GM19240 (cell line): ENCODE measurements at regions not wholly inside any gene's neighbourhood (a gene's known extent, or its start where the extent isn't known, plus 50 kb on each side); places are given as distances from the start of the nearest gene placed in this dataset.

Source experiments
- DNase-seq: peaks from one replicate; pipeline ENCODE4 v3.0.0; 2011; ENCODE audit warnings: low spot score; ENCODE audit not compliant: insufficient read length

DNA sequence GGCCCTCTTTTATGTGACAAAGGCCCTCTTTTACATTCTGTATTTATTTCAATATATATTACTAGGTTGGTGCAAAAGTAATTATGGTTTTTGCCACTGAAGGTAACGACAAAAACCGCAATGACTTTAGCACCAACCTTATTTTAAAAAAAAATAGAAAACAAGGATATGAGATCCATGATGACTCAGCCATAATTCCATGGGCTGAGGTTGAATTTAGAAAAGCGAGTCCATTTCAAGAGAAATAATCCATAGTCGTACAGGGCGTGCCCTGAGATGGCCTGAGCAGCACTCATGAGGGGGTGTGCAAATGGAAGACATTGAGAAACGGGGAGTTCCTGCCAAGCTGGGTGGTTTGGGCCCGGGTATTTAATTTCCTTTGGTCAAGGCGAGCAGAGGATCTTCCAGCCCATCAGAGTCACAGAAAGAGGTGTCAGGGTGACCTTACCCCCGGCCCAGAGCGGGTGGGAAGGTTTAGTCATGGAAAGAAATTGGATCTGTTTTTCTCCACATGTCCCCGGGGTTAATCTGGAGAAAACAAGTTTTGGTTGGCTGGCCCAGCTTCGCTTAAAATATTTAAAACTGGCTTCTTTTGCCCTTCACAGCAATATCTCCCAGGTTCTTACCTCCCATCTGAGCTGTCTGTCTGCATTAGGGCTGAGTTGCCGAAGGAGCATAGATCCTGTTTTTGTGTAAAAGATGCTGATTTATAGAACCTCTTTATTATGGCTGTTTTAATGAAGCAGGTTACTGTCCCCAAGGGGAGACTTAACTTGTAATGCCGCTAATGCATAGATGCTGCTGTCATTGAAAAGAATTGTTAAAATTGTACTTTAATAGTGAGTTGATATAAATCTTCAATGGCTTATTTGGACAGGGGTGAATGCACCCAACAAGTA, 255.6 kb downstream of the PREX1 start:
- DNase-seq, result no peak

- DNase-seq, result no peak
Observed at GRCh38 chr20:48569679-48570078, 258.1 kb downstream of the PREX1 start.

DNA sequence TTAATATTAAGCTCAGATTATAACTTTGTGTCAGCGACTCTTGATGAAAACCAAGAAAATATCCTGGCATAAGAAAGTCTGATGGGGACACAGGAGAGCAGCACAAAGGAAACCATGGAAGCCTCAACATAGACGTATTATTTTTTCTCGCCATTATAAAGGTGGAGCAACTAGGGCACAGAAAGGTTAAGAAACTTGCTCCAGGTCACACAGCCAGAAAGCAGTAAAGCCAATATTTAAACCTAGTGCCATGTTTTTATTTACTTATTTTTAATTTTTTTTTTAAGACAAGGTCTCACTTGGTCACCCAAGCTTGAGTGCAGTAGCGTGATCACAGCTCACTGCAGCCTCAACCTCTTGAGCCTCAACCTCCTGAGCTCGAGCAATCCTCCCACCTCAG, 259.3 kb downstream of the PREX1 start:
- no peak for DNase-seq

- no peak for DNase-seq
Observed at GRCh38 chr20:48567145-48567544, 260.7 kb downstream of the PREX1 start.

DNA sequence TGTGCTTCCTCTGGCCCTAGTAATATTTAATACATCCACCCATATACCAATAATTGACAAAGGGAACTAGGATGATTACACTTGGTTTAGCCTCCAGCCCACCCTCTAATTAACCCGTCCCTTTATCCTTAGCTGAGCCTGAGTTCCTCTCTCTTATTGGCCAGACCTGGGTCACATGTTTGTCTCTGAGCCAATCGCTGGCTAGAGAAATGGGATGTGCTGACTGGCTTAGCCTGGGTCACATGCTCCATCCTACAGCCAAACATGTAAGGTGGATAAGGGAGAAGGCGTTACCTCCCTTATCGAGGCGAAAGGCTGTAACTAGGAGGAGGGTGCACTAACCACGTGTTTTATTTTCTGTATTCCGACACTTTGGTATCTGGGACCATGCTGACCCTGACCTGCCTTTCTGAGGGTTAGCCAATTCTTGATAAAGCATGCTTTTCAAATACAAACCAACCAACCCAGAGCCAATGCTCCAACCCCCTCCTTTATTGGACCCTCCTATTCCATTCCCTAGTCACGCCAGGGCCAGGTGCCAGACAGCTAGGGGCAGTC, 262.7 kb downstream of the PREX1 start:
- no peak for DNase-seq

DNA sequence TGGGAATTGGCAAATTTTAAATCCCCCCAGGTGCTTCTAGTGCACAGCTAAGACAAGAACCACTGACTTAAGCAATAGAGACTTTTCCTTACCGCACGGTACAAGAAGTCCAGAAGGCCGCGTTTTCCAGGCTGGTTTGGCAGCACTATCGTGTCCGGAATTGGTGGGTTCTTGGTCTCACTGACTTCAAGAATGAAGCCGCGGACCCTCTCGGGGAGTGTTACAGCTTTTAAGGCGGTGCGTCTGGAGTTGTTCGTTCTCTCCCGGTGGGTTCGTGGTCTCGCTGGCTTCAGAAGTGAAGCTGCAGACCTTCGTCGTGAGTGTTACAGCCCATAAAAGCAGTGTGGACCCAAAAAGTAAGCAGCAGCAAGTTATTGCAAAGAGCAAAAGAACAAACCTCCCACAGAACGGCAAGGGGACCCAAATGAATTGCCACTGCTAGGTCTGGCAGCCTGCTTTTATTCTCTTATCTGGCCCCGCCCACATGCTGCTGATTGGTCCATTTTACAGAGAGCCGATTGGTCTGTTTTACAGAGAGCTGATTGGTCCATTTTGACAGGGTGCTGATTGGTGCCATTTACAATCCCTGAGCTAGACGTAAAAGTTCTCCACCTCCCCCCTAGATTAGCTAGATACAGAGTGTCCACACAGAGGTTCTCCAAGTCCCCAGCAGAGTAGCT, 264.5 kb downstream of the PREX1 start:
- no peak for DNase-seq

GRCh38 chr20:48562586-48563116, 265.1 kb downstream of the PREX1 start:
- no peak for DNase-seq

DNA sequence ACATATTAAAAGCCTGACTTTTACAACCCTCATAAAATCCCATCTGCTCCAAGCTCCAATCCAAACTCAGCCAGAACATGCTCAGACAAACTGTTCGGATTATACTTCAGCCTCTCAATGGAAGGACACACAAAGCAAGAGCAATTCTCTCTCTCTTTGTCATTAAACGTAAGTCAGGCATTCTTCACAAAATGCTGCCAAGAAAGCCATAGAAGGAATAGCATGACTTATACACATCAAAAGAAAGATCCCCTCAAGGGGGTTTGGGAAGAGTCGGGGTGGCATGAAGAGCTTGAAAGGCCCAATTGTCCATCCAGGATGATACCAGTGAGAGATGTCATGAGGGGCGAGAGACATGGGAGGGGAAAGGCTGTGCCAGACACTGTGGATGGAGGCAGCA, 268.9 kb downstream of the PREX1 start:
- no peak for DNase-seq

DNA sequence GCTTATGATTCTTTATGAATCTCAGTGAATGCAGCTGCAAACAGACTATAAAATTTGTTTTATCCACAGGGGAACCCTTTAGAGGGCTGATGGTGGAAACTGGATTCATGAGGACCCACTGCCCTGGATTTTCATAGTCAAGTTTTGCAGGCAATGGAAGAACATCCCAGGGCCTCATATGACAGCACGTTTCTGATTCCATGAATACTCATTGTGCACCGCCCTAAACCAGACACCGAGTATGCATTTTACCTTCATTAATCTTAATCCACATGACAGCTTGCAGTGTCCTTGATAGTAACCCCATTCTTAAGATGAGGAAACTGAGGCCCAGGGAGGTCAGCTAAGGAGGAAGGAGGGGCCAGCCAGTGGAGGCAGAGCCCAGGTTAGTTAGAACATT, 270.4 kb downstream of the PREX1 start:
- no peak for DNase-seq

DNA sequence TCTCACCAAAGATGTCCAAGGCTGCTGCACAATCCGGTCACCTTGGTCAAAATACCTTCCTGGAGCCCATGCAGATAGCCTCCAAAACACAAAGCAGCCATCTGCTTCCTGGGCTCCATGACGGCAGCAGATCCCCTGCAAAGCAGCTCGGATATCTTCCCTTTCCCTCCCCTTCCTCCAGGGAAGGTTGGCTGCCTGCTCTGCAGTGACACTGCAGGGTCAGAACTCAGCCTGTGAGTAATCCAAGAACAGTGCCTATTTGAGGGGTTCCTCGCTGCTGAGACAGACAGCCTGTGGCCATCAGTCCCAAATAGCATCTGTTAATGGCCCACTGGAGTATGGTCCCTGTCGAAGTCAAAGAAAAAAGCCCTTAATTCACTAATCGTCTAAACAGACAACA, 270.8 kb downstream of the PREX1 start:
- DNase-seq, result no peak

GRCh38 chr20:48552550-48552949, 275.2 kb downstream of the PREX1 start:
- no peak for DNase-seq

DNA sequence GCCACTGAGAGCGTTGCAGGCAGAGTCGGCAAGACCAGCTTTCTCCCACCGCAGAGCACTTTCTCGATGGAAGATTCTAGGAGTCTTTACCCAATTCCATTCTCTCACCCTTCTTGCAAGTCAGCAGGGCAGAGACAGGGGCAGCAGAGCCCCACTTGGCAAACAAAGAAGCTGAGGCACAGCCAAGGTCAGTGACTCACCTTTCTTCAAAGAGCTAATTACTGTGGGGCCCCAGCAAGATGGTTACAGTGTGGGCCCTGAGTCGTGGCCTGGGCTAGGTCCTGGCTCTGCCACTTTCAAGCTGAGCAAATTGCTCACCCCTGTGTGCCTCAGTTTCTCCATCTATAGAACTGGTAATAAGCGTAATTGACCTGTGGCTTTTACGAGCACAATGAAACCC, 277.0 kb downstream of the PREX1 start:
- no peak for DNase-seq

DNA sequence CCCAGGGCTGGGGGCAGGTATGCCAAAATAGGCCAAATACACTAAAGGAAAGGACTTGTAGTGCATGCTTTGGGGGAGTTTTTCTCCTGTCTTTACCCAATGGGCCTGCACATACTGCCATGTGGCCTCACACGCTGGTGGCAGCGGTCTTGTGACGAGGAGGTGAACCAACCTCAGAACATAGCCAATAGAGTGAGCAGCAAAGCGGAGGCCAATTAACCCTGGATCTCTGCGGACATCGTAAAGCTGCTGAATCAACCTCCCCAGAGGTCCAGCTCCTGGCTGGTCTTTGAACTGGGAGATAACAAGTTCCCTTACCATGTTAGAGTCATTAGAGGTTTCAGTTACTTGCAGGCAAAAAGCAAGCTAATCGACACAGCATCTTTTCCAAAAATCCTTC, 280.1 kb downstream of the PREX1 start:
- DNase-seq, result no peak

DNA sequence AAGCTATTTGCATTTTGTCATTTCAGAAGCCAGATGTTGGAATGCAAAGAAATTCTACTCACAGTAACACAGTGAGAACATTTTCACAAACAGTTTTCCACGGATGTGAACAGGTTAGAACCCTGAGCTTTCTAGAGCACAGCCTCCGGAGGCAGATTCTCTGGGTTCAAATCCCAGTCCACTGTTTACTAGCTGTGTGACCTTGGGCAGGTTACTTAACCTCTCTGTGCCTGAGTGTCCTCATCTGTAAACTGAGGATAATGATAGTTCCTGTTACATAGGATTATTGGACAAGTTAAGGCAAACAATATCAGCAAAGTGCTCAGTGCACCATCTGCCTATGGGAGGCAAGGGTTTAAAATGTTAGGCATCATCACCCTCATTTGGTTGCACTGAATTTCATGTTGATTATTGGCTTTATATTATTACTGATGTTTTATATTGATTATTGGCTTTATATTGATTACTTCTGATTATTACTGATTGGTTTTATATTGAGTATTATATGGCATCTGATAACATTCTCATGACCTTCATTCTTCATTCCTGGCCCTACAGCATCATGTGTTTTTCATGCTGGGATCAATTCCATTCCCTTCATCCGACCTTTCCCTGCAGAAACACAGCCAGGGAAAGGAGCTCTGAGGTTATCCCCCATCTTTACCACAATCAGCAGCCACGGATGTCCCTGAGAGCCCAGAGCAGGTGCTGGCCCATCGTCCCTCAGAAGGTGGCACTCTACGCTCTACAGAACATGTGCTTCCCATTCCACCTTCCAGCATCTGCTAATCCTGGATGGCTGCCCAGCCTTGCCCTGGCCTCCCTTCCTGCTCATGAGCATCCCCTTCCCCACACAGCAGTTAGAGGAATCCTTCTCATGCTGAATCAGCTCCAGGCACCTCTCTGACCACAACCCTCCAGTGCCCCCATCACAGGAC, 283.1 kb downstream of the PREX1 start:
- DNase-seq, result no peak

DNA sequence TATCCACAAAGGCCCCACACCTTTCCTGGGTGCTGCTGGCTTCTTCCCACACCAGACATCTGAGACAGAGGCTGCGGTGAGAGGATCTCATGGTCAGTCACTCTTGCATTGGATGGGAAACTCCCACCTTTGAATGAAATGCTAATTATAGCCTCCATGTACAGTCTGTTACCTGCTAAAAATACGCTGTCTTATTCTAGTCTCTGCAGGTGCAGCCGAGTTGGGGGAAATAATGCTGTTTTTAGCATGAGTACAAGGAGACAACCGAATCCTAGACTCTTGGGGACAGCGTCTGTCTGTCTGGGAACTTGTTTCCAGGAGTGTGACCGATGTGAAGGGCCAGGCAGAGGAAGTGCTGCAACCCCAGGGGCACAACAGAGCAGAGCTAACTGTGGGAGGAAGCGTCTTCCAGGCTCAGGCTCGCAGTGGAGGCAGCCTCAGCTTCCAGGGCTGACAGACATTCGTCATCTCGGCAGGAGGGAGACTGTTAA, 286.2 kb downstream of the PREX1 start:
- no peak for DNase-seq

DNA sequence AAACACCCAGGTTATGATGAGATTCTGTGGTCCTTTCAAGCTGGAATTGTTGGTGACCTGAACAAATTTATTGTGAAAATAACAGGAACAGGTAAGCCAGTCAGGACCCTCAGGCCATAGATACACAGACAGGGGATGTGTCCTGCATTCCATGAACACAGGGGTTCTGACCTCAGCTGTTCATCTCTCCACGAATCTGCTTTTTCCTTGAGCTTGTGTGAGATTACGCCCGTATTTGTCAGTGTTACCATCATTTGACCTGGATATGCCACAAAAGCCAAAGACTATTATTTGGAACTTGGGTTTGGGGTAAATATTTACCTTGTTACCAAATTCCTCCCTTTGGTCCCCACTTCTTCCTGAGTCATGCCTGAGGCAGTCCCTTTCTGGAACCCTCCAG, 288.9 kb downstream of the PREX1 start:
- no peak for DNase-seq

- no peak for DNase-seq
Observed at GRCh38 chr20:48538058-48538825, 289.6 kb downstream of the PREX1 start.

GRCh38 chr20:48536206-48536605, 291.6 kb downstream of the PREX1 start:
- no peak for DNase-seq

DNA sequence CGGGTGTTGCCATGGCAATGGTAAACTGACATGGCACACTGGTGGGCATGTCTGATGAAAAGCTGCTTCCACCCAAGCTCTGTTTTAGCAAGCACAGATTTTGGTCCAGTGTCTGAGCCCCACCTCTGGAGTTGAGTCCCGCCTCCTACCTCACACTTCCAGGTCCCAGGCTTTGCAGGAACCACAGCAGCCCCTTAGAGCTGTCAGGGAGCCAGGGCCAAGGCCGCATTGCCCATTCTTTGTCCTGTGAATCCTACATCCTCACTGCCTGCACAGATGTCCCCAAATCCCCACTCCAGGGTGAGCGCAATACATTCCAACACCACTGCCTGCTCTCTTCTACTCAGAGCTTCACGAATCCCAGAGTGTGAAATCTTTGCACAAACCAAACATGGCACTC, 292.2 kb downstream of the PREX1 start:
- no peak for DNase-seq

DNA sequence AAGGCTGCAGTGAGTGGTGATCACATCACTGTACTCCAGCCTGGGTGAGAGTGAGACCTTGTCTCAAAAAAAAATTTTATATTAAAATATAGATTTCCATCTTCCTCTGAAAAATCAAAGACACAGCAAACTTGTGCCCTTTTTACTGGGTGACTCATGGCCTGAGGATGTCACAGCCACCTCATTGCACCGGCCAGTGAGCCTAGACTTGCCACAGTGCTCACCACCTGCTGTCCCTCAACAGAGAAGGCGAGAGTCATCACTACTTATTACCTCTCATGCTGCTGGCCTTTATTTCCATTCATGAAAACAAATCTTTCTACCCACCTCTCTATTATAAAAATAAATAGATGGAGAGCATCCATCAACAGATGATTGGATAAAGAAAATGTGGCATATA, 295.8 kb downstream of the PREX1 start:
- no peak for DNase-seq
